ENCODE measurements at regions not wholly inside any gene's neighbourhood (a gene's known extent, or its start where the extent isn't known, plus 50 kb on each side); places are given as distances from the start of the nearest gene placed in this dataset.

GRCh38 chr3:67294341-67294740 is 296.2 kb downstream of the KBTBD8 start:
- no peak overlapping the region for H3K4me3 Mint-ChIP-seq
- TF ChIP-seq NFE2L1 (CRISPR knock-in tag; IDR thresholded peaks at IDR 0.05) (no peak), NFATC4 (CRISPR knock-in tag; IDR thresholded peaks at IDR 0.05) (no peak), MYBL2 (CRISPR knock-in tag; IDR thresholded peaks at IDR 0.05) (no peak), ZNF671 (CRISPR knock-in tag; IDR thresholded peaks at IDR 0.05) (no peak), JUN (CRISPR knock-in tag; IDR thresholded peaks at IDR 0.05) (no peak), CDX4 (CRISPR knock-in tag; IDR thresholded peaks at IDR 0.05; ENCODE audit: borderline replicate concordance) (no peak), AFF4 (CRISPR knock-in tag; IDR thresholded peaks at IDR 0.05; ENCODE audit: borderline replicate concordance) (no peak)
- H3K27ac Mint-ChIP-seq, result no peak overlapping the region
- no peaks in the 10 kb centered on the region; the same call in 1 of the 2 replicates for H3K27me3 Mint-ChIP-seq (ENCODE audit: low read depth)
- H3K9me3 Mint-ChIP-seq, result peaks cover 3% of the 10 kb centered on the region; the same call in 1 of the 2 replicates
- ChIA-PET CTCF (no interaction called here), POLR2A (no interaction called here)
- H3K4me1 Mint-ChIP-seq, result peaks cover 9% of the 10 kb centered on the region
- ATAC-seq (no peak), DNase-seq (ENCODE audit: low spot score) (no peak)
- no peaks in the 10 kb centered on the region for H3K36me3 Mint-ChIP-seq

GRCh38 chr3:67296039-67296892 is 298.2 kb downstream of the KBTBD8 start:
- peaks cover 3% of the 10 kb centered on the region; the same call in 1 of the 2 replicates for H3K9me3 Mint-ChIP-seq
- 0 out of 2 replicates have a peak overlapping the region, but pooled peaks have one; percentile 14 for H3K27ac Mint-ChIP-seq
- H3K27me3 Mint-ChIP-seq (ENCODE audit: low read depth), result no peaks in the 10 kb centered on the region; the same call in 1 of the 2 replicates
- peaks cover 9% of the 10 kb centered on the region for H3K4me1 Mint-ChIP-seq
- H3K4me3 Mint-ChIP-seq, result no peak overlapping the region
- POLR2A ChIA-PET, result no interaction called here
- TF ChIP-seq GABPB1 (CRISPR knock-in tag; IDR thresholded peaks at IDR 0.05) (peak; percentile 98), IRF2 (CRISPR knock-in tag; IDR thresholded peaks at IDR 0.05; ENCODE audit: borderline replicate concordance, low read depth) (no peak)
- DNase-seq (ENCODE audit: low spot score) (peak; percentile 38), ATAC-seq (peak; percentile 82)
- no peaks in the 10 kb centered on the region for H3K36me3 Mint-ChIP-seq
- CTCF ChIA-PET, result interaction anchor here (1.0 to 1.5 kb wide), 2 partner anchors 182 to 357 kb away, joined by 3 to 5 read pairs; no protein-coding TSS in a partner anchor

GRCh38 chr3:67297715-67298475 is 299.8 kb downstream of the KBTBD8 start:
- CTCF ChIA-PET, result no interaction called here
- ATAC-seq, result no peak
- no peak for TF ChIP-seq ATF1 (CRISPR knock-in tag; IDR thresholded peaks at IDR 0.05)
- no peak for TF ChIP-seq MAX (CRISPR knock-in tag; IDR thresholded peaks at IDR 0.05)
- no peak for TF ChIP-seq STAT6 (CRISPR knock-in tag; conservative IDR thresholded peaks at IDR 0.05; ENCODE audit: low read depth)
- no peak for TF ChIP-seq ETV6 (CRISPR knock-in tag; IDR thresholded peaks at IDR 0.05)
- no peak for TF ChIP-seq ZMAT4 (CRISPR knock-in tag; IDR thresholded peaks at IDR 0.05)
- no peak for TF ChIP-seq ZNF232 (CRISPR knock-in tag; IDR thresholded peaks at IDR 0.05)
- TF ChIP-seq ZBTB21 (CRISPR knock-in tag; IDR thresholded peaks at IDR 0.05; ENCODE audit: borderline replicate concordance), result no peak
- no peak for TF ChIP-seq CBFB (CRISPR knock-in tag; IDR thresholded peaks at IDR 0.05; ENCODE audit: low read depth)
- TF ChIP-seq MLX (CRISPR knock-in tag; IDR thresholded peaks at IDR 0.05), result no peak
- TF ChIP-seq TEAD4 (CRISPR knock-in tag; IDR thresholded peaks at IDR 0.05), result no peak
- TF ChIP-seq SOX15 (CRISPR knock-in tag; IDR thresholded peaks at IDR 0.05), result no peak

More at GRCh38 chr3:67297715-67298475, 299.8 kb downstream of the KBTBD8 start:
- POLR2A ChIA-PET, result no interaction called here
- Mint-ChIP-seq H3K27ac (no peak overlapping the region), H3K4me3 (no peak overlapping the region), H3K27me3 (ENCODE audit: low read depth) (no peaks in the 10 kb centered on the region; the same call in 1 of the 2 replicates), H3K9me3 (peaks cover 3% of the 10 kb centered on the region; the same call in 1 of the 2 replicates), H3K36me3 (no peaks in the 10 kb centered on the region), H3K4me1 (peaks cover 16% of the 10 kb centered on the region)
- DNase-seq (ENCODE audit: low spot score), result no peak

All from WTC11 (cell line).